Natural killer cell (primary cell): ENCODE measurements at regions not wholly inside any gene's neighbourhood (a gene's known extent, or its start where the extent isn't known, plus 50 kb on each side); places are given as distances from the start of the nearest gene placed in this dataset.

Experiments
- ATAC-seq, 3 donors: fragments of 150-1000 bp in 2 of 3; fragments of 200-7000 bp in 1 of 3; cut with Tn5 transposase; 1 replicate in 1 of 3; 2 replicates in 2 of 3; pipeline ENCODE4 v1.10.0; 2021; ENCODE audit warnings: mild to moderate bottlenecking in 2 of 3, moderate library complexity in 2 of 3
- DNase-seq, 2 donors: peaks; one replicate each; pipeline versions ENCODE4 v3.0.0 to v3.0.0-alpha.2; 2013 to 2021; ENCODE audit warnings: mixed read lengths in 1 of 2
- H3K27ac ChIP-seq: one replicate; pipeline ENCODE4 v1.5.1; 2013; ENCODE audit warnings: mild to moderate bottlenecking, low read length
- H3K27me3 ChIP-seq: one replicate; pipeline ENCODE4 v1.6.1; 2013; ENCODE audit warnings: low read length; ENCODE audit not compliant: control insufficient read depth, insufficient read depth
- H3K36me3 ChIP-seq: one replicate; pipeline ENCODE4 v1.6.1; 2013; ENCODE audit warnings: low read length; ENCODE audit not compliant: control insufficient read depth, insufficient read depth
- H3K4me1 ChIP-seq: one replicate; pipeline ENCODE4 v1.6.1; 2013; ENCODE audit warnings: low read length; ENCODE audit not compliant: control insufficient read depth, insufficient read depth
- H3K4me3 ChIP-seq: one replicate; pipeline ENCODE4 v1.5.1; 2013; ENCODE audit warnings: low read length
- H3K9me3 ChIP-seq: one replicate; pipeline ENCODE4 v1.6.1; 2013; ENCODE audit warnings: low read length; ENCODE audit not compliant: control insufficient read depth, insufficient read depth
- H3K27ac Mint-ChIP-seq, 2 donors: one replicate each; pipeline ENCODE4 v1.8.0; 2022; ENCODE audit warnings: mild to moderate bottlenecking in 2 of 2, mixed read lengths in 2 of 2, moderate library complexity in 1 of 2
- H3K27me3 Mint-ChIP-seq, 2 donors: one replicate each; pipeline ENCODE4 v1.8.0; 2022; ENCODE audit warnings: low read depth in 2 of 2, mixed read lengths in 2 of 2
- H3K36me3 Mint-ChIP-seq: one replicate; pipeline ENCODE4 v1.8.0; 2022; ENCODE audit warnings: mixed read lengths
- H3K4me1 Mint-ChIP-seq, 2 donors: one replicate each; pipeline ENCODE4 v1.8.0; 2022; ENCODE audit warnings: mixed read lengths in 2 of 2
- H3K4me3 Mint-ChIP-seq: one replicate; pipeline ENCODE4 v1.8.0; 2022; ENCODE audit warnings: mild to moderate bottlenecking, moderate library complexity, mixed read lengths
- H3K9me3 Mint-ChIP-seq, 2 donors: one replicate each; pipeline ENCODE4 v1.8.0; 2022; ENCODE audit warnings: mixed read lengths in 2 of 2
- WGBS: methylation state at CpG from one replicate; pipeline ENCODE4 v1.1.7; 2013; ENCODE audit warnings: missing lambda C conversion rate; ENCODE audit not compliant: insufficient coverage; 5-methylcytosine and 5-hydroxymethylcytosine counted together
- intact Hi-C: fragments of 100-400 bp; cut with micrococcal nuclease; formaldehyde crosslinking; loops from one replicate; pipeline ENCODE4 v1.14.2; 2022
- TF ChIP-seq, protein P1 (sequence below): fragments of 200-600 bp; IDR thresholded peaks from one replicate; pipeline ENCODE4 v1.8.0; 2022; ENCODE audit warnings: antibody characterized with exemption

DNA sequence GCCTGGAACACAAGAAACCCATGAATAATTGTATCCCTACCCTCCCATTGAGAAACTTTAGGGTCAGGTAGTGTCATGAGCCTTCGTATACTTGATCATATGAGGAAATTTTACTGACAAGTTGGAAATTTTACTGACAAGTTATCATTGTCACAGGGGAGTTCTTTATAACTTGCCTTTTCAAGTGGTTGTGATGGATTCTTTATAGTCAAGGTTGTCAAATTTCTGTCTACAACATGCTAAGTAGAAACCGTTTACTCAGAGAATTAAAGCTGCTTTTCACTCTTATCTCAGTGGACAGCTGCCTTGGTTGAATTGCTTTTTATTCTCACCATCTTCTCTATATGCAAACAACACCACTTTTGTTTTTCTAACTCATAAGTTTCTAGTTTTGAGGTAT lies 1286.4 kb downstream of the EPHA7 start:
- Mint-ChIP-seq H3K4me1 (no peaks in the 10 kb centered on the region), H3K9me3 (peaks cover 14 to 19% of the 10 kb centered on the region in 2 donors), H3K27me3 (no peaks in the 10 kb centered on the region), H3K36me3 (no peaks in the 10 kb centered on the region), H3K4me3 (no peak overlapping the region), H3K27ac (no peak overlapping the region)
- intact Hi-C loops, result no loop called here
- H3K36me3 ChIP-seq, result no peaks in the 10 kb centered on the region
- H3K4me1 ChIP-seq, result no peaks in the 10 kb centered on the region
- no peaks in the 10 kb centered on the region for H3K9me3 ChIP-seq
- no peak for DNase-seq
- WGBS, result 72% methylated on average over 2 of the region's 2 CpGs
- no peak overlapping the region for H3K27ac ChIP-seq
- TF ChIP-seq, protein P1, sequence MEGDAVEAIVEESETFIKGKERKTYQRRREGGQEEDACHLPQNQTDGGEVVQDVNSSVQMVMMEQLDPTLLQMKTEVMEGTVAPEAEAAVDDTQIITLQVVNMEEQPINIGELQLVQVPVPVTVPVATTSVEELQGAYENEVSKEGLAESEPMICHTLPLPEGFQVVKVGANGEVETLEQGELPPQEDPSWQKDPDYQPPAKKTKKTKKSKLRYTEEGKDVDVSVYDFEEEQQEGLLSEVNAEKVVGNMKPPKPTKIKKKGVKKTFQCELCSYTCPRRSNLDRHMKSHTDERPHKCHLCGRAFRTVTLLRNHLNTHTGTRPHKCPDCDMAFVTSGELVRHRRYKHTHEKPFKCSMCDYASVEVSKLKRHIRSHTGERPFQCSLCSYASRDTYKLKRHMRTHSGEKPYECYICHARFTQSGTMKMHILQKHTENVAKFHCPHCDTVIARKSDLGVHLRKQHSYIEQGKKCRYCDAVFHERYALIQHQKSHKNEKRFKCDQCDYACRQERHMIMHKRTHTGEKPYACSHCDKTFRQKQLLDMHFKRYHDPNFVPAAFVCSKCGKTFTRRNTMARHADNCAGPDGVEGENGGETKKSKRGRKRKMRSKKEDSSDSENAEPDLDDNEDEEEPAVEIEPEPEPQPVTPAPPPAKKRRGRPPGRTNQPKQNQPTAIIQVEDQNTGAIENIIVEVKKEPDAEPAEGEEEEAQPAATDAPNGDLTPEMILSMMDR, result no peak
- no peak overlapping the region for H3K4me3 ChIP-seq
- H3K27me3 ChIP-seq, result no peaks in the 10 kb centered on the region
- ATAC-seq, result no peak

GRCh38 chr6:92132457-92132856 lies 1286.9 kb downstream of the EPHA7 start:
- Histone ChIP-seq H3K4me3 (no peak overlapping the region), H3K27me3 (no peaks in the 10 kb centered on the region), H3K36me3 (no peaks in the 10 kb centered on the region), H3K4me1 (no peaks in the 10 kb centered on the region), H3K9me3 (no peaks in the 10 kb centered on the region), H3K27ac (no peak overlapping the region)
- H3K4me3 Mint-ChIP-seq, result no peak overlapping the region
- DNase-seq (no peak), ATAC-seq (no peak)
- 86% methylated on average over 3 of the region's 4 CpGs for WGBS
- H3K4me1 Mint-ChIP-seq, result no peaks in the 10 kb centered on the region
- intact Hi-C loops, result no loop called here
- no peaks in the 10 kb centered on the region for H3K36me3 Mint-ChIP-seq
- TF ChIP-seq, protein P1, result no peak
- no peak overlapping the region for H3K27ac Mint-ChIP-seq
- H3K27me3 Mint-ChIP-seq, result no peaks in the 10 kb centered on the region
- H3K9me3 Mint-ChIP-seq, result peaks cover 14 to 18% of the 10 kb centered on the region in 2 donors

DNA sequence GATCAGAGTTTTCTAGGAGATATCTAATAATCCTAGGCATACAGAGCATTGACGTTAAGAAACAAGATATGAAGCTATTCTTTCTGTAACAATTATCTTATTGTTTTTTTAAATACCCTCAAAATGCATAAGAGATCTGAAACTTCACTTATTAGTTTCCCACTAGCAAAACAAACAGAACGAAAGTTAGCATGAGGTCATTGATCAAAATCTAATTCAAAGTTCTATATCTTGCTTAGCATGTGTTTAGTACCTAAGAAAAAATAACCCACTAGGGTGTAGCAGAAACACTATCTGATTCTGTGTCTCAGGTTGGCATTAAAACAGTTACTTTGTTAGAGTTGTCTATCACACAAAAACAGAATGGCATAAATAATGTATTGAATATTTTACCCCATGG lies 1288.4 kb downstream of the EPHA7 start:
- Mint-ChIP-seq H3K27me3 (no peaks in the 10 kb centered on the region), H3K27ac (no peak overlapping the region), H3K9me3 (peaks cover 15 to 21% of the 10 kb centered on the region in 2 donors), H3K4me3 (no peak overlapping the region), H3K36me3 (no peaks in the 10 kb centered on the region), H3K4me1 (no peaks in the 10 kb centered on the region)
- H3K9me3 ChIP-seq, result no peaks in the 10 kb centered on the region
- H3K27me3 ChIP-seq, result no peaks in the 10 kb centered on the region
- TF ChIP-seq, protein P1, result no peak
- H3K36me3 ChIP-seq, result no peaks in the 10 kb centered on the region
- intact Hi-C loops, result no loop called here
- no peak for DNase-seq
- H3K27ac ChIP-seq, result no peak overlapping the region
- WGBS, result 100% methylated on average over 1 of the region's 2 CpGs
- H3K4me3 ChIP-seq, result no peak overlapping the region
- no peak for ATAC-seq
- H3K4me1 ChIP-seq, result no peaks in the 10 kb centered on the region

DNA sequence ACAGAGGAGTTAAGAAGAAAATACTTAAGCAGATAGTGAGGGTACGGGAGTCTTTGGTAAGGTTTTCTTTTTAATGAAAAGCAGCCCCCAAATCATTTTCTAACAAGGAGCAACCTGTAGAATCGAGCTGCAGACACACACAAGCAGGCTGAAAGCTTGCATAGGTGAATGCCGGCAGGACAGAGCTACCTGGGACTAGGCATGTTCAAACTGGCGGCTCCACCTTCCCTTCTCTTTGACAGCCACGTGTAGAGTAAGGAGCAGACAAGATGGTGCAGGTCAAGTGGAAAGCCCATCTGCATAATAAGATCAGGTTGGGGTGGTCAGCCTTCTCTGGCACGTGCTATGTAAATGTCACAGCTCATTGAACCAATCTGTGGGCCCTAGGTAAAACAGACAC lies 1292.4 kb downstream of the EPHA7 start:
- ATAC-seq (no peak), DNase-seq (no peak)
- H3K27ac ChIP-seq, result no peak overlapping the region
- Mint-ChIP-seq H3K27me3 (no peaks in the 10 kb centered on the region), H3K27ac (no peak overlapping the region), H3K4me3 (no peak overlapping the region), H3K4me1 (no peaks in the 10 kb centered on the region), H3K9me3 (peaks cover 8 to 18% of the 10 kb centered on the region in 2 donors), H3K36me3 (no peaks in the 10 kb centered on the region)
- intact Hi-C loops, result no loop called here
- H3K36me3 ChIP-seq, result no peaks in the 10 kb centered on the region
- no peaks in the 10 kb centered on the region for H3K9me3 ChIP-seq
- WGBS, result 85% methylated on average over 6 of the region's 6 CpGs
- no peak overlapping the region for H3K4me3 ChIP-seq
- H3K4me1 ChIP-seq, result no peaks in the 10 kb centered on the region
- TF ChIP-seq, protein P1, result no peak
- no peaks in the 10 kb centered on the region for H3K27me3 ChIP-seq
